Activated CD4-positive, alpha-beta T cell treated with anti-CD3 and anti-CD28 coated beads for 4 hours (primary cell): ENCODE measurements at regions not wholly inside any gene's neighbourhood (a gene's known extent, or its start where the extent isn't known, plus 50 kb on each side); places are given as distances from the start of the nearest gene placed in this dataset.
"Not testable (repeated sequence)": the region's sequence is repeated elsewhere in the genome, so short reads cannot be mapped to it uniquely, and the experiment has no call there.

ENCODE experiments used
- DNase-seq, 2 donors: peaks; one replicate each; pipeline ENCODE4 v3.0.0-alpha.2; 2020

- no peak for DNase-seq
Measured at GRCh38 chr5:50898966-50899365, 232.5 kb downstream of the PARP8 start.

- DNase-seq: no peak
Measured at GRCh38 chr5:50900952-50901510, 234.6 kb downstream of the PARP8 start.

- no peak for DNase-seq
Measured at GRCh38 chr5:50903651-50904050, 237.2 kb downstream of the PARP8 start.

GRCh38 chr5:50905996-50906570, 239.6 kb downstream of the PARP8 start:
- DNase-seq: no peak

- DNase-seq: not testable (repeated sequence)
Measured at GRCh38 chr5:50920160-50920559, 253.7 kb downstream of the PARP8 start.

- no peak for DNase-seq
Measured at GRCh38 chr5:50921366-50922133, 255.1 kb downstream of the PARP8 start.

- DNase-seq: not testable (repeated sequence)
Measured at GRCh38 chr5:50922134-50922941, 255.9 kb downstream of the PARP8 start.

GRCh38 chr5:50922942-50923767, 256.7 kb downstream of the PARP8 start:
- no peak for DNase-seq

GRCh38 chr5:50923768-50924494, 257.5 kb downstream of the PARP8 start:
- no peak for DNase-seq

- no peak for DNase-seq
Measured at GRCh38 chr5:50927953-50928352, 261.5 kb downstream of the PARP8 start.

GRCh38 chr5:50929174-50929573, 262.7 kb downstream of the PARP8 start:
- DNase-seq: no peak

GRCh38 chr5:50934343-50934742, 267.9 kb downstream of the PARP8 start:
- DNase-seq: no peak

GRCh38 chr5:50945139-50945538, 278.7 kb downstream of the PARP8 start:
- no peak for DNase-seq

GRCh38 chr5:50947906-50948683, 281.7 kb downstream of the PARP8 start:
- no peak for DNase-seq

GRCh38 chr5:50953290-50953689, 286.9 kb downstream of the PARP8 start:
- DNase-seq: no peak

- DNase-seq: no peak
Measured at GRCh38 chr5:50958852-50959457, 292.5 kb downstream of the PARP8 start.

- peak; percentile 28 to 49 for DNase-seq
Measured at GRCh38 chr5:50962934-50963872, 296.8 kb downstream of the PARP8 start.

- no peak for DNase-seq
Measured at GRCh38 chr5:50963971-50964745, 297.7 kb downstream of the PARP8 start.
